AG09319 (cell line): ENCODE measurements at regions not wholly inside any gene's neighbourhood (a gene's known extent, or its start where the extent isn't known, plus 50 kb on each side); places are given as distances from the start of the nearest gene placed in this dataset.

Experiments
- DNase-seq: peaks from one replicate; pipeline ENCODE4 v3.0.0-alpha.2; 2010; ENCODE audit warnings: low read depth; ENCODE audit errors: extremely low read depth
- TF ChIP-seq, protein P1 (sequence below): IDR thresholded peaks from 2 replicates; pipeline ENCODE4 v1.5.1; 2011; ENCODE audit warnings: low read depth, mild to moderate bottlenecking, inconsistent platforms, low read length, moderate library complexity

DNA sequence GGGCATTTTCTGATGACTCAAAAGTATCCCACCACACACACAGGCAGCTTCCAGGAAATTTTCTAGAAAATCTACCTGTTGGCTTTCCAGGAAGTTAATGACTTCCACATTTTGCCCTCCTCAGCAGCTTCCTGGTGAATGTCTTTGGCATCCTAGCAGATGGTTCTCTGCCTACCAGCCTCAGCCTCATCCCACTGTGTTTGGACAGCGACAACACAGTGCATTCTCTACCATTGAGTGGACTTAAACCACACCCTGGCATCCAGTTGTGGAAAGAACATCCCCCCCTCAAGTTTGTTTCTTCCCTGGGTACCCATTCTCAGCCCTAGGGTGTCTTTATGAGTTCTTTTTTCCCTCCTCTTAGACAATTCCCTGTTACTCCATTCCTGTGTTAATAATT, 50.8 kb upstream of the GADL1 start:
- DNase-seq = no peak
- TF ChIP-seq, protein P1, sequence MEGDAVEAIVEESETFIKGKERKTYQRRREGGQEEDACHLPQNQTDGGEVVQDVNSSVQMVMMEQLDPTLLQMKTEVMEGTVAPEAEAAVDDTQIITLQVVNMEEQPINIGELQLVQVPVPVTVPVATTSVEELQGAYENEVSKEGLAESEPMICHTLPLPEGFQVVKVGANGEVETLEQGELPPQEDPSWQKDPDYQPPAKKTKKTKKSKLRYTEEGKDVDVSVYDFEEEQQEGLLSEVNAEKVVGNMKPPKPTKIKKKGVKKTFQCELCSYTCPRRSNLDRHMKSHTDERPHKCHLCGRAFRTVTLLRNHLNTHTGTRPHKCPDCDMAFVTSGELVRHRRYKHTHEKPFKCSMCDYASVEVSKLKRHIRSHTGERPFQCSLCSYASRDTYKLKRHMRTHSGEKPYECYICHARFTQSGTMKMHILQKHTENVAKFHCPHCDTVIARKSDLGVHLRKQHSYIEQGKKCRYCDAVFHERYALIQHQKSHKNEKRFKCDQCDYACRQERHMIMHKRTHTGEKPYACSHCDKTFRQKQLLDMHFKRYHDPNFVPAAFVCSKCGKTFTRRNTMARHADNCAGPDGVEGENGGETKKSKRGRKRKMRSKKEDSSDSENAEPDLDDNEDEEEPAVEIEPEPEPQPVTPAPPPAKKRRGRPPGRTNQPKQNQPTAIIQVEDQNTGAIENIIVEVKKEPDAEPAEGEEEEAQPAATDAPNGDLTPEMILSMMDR = no peak

DNA sequence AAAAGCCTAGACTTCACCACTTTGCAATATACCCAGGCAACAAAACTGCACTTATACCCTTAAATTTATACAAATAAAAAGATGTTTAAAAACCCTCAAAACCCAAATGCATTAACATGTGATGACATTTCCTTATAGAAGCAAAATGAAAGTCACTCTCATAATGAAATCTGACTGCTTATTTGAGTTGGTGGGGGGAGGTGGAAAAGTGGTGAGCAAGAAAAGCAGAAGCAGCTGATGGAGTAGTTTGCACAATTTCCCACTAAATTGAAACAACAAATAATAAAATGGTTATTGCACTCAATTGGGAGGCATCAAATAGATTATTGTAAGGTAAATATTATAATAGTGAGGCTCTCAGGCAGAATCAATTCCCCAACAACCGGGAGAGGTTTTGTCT, 54.0 kb upstream of the GADL1 start:
- no peak for DNase-seq
- TF ChIP-seq, protein P1 = no peak

DNA sequence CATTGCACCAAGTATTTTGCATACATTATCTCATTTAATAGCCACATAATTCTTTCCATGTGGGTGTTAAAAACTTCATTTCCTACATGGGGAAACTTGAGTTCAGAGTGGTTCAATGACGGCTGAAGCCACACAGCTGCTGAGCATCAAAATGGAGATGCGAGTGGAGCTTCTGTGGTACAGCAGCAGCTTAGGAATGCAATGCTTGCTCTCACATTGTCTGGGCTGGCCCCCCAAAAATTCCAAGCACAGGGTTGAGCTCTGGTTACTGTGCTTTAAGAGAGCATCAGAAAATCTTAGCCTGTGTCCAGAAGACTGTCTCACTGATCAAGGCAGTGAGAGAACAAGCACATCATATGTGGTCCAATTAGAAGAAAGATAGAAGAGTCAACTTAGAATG, 57.4 kb upstream of the GADL1 start:
- TF ChIP-seq, protein P1 = no peak
- no peak for DNase-seq

DNA sequence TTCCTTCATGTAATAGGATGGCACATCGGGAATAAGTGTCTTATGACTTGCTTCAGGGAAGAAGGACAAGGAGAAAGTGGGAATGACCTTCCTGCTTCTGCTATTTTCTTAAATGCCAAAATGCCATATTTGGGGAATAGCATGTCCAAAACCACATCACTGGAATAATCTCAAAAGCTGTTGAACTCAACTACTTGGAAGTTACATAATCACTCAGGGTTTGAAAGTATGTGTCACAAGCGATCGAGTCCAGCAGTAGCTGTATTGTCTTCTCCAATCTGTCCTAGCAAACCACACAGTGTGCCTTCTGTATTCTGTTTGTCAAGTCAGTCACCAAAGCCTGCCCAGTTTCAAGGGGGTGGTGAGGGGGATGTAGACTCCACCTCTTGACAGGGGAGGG, 58.3 kb upstream of the GADL1 start:
- TF ChIP-seq, protein P1 = no peak
- DNase-seq = no peak

DNA sequence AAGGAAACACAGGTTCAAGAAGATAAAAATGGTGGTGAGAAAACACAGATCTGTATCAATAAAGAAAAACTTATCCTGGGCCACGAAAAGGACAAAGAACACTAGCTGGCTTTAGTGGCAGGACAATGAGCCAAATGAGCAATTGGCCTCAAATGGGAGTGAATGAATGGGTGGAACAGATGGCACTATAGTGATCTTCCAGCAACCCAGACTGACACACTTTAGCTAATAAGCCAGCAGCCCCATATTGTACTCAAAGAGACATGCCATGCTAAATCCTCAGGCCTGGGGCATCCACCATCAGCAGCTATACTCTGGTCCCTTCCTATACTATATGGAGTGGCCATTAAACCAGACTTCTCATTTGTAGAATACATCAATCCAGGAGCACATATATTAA, 60.0 kb upstream of the GADL1 start:
- TF ChIP-seq, protein P1 = no peak
- DNase-seq = no peak

DNA sequence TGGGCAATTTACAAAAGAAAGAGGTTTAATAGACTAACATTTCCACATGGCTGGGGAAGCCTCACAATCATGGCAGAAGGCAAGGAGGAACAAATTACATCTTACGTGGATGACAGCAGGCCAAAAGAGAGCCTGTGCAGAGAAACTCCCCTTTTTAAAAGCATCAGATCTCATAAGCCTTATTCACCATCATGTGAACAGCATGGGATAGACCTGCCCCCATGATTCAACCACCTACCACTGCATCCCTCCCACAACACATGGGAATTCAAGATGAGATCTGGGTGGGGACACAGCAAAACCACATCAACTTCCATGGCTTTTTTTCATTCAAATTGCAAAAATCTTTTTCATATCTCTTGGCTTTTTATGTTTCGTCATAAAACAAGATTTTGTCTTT, 67.6 kb upstream of the GADL1 start:
- no peak for DNase-seq
- TF ChIP-seq, protein P1 = no peak

DNA sequence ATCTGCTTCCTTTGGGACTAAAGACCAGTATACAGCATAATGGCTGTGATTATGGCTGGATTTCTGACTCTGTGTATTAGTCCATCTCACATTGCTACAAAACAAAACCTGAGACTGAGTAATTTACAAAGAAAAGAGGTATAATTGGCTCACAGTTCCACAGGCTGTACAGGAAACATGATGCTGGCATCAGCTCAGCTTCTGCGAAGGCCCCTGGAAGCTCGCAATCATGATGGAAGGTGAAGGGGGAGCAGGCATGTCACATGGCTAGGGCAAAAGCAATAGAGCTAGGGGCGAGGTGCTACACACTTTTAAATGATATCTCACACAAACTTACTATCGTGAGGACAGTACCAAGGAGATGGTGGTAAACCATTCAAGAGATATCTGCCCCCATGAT, 68.0 kb upstream of the GADL1 start:
- TF ChIP-seq, protein P1 = no peak
- DNase-seq = no peak

DNA sequence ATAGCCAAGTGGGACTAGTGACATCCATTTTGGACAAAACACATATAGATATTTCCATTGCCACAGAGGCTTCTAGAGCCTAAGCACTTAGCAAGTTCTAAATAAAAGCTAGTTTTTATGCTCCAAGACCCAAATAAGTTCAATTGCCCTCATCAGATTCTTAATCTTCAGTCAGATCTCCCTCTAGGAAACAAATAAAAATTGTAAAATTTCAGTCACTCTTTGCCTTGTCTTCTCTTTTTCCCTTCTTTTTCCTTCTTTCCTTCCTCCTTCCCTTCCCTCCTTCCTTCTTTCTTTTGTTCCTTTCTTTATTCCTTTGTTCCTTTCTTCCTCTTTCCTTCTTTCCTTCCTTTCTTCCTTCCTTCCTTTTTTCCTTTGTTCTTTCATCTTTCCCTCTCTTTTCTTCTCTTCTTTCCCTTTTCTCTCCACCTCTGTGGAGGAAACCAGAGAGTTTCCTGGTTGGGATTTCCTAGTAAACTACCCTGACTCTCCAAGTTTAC, 68.8 kb upstream of the GADL1 start:
- TF ChIP-seq, protein P1 = no peak
- no peak for DNase-seq
